GM21717 (cell line): ENCODE measurements at regions not wholly inside any gene's neighbourhood (a gene's known extent, or its start where the extent isn't known, plus 50 kb on each side); places are given as distances from the start of the nearest gene placed in this dataset.

ENCODE experiments used
- ATAC-seq: cut with Tn5 transposase; IDR thresholded peaks from one replicate; pipeline ENCODE4 v1.9.1; 2021; ENCODE audit warnings: mild to moderate bottlenecking, moderate library complexity; ENCODE audit not compliant: unreplicated experiment

DNA sequence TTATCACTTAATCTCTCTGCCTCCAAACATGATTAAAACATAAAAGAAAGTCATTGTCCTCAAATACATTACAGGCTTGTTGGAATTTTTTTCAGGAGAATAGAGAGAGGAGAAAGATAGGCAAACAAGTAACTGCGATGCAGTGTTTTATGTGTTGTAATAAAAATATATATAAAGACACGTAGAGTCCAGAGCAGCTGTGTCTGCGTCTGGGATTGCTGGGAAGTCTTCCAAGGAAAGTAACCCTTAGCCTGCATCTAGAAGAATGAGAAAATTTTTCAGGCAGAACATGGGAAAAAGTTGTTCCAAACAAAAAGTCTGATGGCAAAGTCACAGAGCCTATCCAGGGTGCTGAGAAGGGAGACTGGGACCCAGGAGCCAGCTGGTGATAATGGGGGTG lies 91.8 kb upstream of the ST6GAL2 start:
- no peak for ATAC-seq

DNA sequence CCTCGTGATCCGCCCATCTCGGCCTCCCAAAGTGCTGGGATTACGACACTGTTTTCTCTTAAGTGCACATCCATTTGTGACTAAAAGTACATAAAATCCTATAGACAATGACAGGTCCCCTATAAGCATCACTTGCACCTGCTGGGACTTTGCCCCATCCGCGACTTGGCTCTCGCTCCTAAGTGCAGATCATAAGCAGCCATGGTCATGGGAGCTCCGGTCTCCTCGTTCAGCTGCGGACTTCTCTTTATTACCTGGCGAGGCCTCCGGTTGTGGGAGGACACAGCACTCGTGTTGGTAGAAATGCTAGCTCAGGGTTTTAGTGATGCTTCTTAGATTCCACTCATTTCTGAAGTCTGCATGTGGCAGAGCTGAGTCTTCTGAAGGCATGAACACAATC lies 92.7 kb upstream of the ST6GAL2 start:
- ATAC-seq: no peak

DNA sequence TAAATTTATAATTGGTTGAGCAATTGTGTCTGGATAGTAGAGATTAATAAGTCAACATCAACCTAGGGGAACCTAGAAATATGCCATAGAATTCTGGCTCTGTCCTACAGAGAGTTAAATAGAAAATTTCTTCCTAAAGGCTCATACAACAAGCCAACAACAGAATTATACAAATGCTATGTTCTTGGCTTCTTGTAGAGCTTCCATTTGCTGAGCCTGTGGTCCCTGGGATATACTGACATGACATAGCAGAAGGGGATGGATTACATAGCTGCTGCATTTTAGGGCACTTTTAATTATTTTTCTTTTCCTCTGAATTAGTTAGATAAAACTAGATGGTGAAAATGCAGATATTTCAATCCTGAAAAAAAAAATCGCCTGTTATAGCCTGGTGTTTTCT lies 95.5 kb upstream of the ST6GAL2 start:
- ATAC-seq: no peak

DNA sequence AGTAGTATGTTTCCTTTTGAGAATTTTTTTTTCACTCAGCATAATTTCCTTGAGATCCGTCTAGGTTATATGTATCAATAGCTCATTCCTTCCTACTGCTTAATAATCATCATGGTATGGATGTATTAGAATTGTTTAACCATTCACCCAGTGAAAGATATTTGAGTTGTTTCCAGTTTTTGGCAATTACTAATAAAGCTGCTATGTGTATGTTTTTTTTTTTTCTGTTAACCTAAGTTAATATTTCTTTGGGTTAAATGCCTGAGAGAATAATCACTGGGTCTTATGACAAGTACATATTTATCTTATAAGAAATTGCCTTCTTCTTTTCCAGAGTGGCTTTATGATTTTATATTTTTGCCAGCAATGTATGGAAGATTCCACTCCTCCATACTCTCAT lies 96.4 kb upstream of the ST6GAL2 start:
- no peak for ATAC-seq

DNA sequence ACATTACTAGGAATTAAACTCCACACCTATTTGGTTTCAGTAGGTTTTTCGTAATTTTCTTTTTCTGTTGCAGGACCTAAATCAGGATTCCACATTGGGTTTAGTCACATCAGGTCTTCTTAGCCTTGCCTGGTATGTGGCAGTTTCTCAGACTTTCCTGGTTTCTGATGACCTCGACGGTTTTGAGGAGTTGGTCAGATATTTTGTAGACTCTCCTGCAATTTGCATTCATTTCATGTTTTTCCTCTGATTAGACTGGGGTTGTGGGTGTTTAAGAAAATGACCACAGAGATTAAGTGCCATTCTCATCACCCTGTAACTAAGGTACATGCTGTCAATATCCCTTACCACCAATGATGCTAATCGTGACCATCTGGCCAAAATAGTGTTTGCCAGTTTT lies 97.3 kb upstream of the ST6GAL2 start:
- ATAC-seq: no peak

DNA sequence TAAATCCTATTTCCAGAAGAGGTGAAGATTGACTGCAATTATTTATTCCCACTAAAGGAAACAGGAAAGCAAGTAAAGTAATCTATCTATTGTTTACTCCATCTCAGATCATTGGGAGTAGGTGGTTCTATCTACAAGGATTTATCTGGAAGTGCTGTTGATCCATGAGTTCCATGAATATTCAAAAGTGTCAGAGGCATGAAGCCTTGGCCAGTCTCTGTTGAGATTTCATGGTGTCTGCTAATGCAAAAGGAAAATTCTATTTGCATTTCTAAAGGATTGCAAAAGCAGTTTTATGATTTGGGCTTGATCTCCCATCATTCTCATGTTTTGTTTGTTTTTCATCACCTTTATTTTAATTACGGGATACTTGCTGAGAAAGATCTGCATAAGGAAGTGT lies 102.4 kb upstream of the ST6GAL2 start:
- no peak for ATAC-seq

DNA sequence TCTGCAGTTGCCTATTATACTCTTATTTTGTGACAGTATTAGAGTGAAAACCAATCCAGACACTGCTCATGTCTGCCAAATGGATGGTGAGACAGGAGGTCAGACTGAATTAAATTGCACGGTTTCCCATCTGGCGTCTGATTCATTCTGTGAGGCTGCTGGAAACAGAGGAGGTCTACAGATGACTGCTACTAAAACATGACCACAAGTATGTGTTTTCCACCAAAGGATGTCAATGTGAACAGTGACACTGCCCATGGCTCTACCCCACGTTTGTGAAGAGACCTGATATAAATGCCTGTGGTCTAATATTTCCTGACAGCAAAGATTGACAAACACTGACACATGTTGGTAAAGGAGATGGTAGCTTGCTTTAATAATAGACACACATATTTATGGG lies 104.3 kb upstream of the ST6GAL2 start:
- no peak for ATAC-seq

DNA sequence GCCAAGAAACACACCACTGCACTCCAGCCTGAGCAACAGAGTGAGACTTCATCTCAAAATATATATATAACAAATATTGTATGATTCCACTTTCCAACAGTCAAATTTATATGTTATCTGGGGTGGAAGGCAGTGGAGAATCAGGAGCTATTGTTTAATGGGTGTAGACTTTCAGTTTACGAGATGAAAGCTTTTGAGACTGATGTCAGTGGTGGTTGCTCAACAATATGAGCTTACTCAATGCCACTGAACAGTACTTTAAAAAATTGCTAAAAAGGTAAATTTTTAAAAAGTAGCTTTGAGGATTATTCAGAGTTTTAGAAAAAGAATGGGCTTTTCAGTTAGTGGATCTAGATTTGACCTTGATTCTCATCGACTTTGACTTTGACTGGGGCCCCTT lies 105.9 kb upstream of the ST6GAL2 start:
- ATAC-seq: no peak

DNA sequence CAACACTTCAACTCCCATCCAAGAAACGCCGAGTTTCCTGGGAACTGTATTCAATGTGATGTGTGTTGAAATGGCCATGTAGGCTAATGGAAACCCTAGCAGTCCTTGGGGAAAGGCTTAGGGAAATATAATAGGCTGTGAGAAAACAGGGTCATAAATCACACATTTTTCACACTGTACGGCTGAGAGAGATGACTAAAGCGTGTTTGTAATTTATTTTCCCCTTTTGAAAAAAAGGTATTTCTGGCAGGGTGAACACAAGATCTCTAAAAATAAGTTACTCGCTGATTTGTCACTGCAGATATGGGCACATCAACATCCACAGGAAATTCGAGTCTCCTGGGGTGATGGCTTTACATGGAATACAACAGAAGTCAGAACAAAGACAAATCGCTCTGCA lies 109.6 kb upstream of the ST6GAL2 start:
- no peak for ATAC-seq

DNA sequence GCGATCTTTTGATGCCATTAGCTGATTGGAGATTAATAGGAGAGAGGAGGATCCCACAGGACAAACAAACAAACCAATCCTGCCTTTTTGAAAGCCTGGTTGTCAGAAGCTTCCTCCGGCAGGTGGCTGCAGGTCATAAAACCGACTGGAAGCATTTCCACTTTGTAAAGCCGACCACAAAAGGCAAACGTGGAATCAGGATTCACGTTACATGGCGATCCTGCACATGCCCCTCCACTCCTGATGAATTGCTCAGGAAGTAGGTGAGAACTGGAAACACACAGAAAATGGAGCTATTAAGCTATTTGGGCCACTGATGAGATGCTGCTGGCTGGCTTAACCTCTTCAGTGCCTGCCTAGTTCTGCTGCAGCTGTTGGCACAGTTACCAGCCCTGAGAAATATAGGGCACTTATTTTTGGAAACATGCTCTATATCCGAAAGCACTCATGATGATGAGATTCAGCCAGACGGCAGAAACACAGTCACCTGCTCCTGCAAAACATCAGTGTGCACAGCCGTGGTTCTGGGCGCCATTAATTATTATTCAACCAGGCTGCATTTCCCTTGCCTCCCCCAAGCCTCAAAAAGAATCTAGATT lies 110.3 kb upstream of the ST6GAL2 start:
- ATAC-seq: no peak

DNA sequence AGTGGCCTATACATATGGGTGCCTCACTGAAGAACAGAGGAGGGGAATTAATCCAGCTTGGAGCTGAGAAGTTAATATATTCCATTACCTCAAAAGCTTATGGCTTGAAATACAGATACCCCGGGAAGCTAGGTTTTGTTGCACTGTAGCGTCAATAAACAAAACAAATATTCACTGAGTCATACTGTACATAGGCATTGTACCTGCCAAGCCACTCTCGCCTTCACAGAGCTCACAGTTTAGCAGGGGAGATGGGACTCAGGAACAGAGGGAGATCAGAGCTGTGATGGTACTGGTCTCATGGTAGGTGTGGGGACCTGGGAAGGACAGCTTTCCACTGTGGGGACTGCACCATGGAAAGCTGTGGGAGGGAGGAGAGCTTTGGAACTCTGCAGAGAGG lies 111.2 kb upstream of the ST6GAL2 start:
- ATAC-seq: no peak

DNA sequence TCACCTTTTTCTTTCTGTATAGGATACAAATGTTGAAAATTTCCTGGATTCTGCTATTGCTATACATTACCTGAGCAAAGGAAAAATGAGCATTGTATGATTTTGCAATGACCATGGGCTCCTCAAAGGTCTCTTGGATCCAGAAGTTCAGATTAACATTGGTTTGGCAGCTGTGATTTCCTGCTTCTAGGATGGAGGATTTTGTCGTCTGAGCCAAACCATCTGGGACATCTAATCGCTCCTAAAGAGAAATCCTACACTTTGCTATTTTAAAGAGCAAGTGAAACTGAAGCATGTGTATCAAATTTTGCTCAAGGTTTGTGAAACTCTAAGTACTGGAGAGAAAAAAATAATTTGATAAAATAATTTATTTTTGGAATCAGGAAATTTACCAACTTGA lies 115.1 kb upstream of the ST6GAL2 start:
- no peak for ATAC-seq

DNA sequence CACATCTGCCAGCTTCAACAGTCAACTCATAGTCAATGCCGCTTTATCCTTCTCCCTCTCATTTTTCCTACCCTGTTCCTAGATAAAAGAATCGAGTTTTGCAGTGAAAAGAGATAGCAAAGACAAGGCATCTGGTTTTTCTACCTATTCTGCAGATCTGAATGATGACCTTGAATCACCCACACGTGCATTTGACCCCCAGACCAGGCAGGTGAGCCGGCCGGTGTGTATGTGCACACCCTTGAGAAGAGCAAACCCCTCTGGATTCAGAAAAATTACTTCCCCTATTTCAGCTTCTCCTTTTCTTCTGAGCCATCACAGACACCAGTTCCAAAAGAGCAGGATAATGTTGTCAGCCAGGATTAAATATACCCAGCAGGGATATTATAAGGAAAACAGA lies 115.6 kb upstream of the ST6GAL2 start:
- no peak for ATAC-seq

DNA sequence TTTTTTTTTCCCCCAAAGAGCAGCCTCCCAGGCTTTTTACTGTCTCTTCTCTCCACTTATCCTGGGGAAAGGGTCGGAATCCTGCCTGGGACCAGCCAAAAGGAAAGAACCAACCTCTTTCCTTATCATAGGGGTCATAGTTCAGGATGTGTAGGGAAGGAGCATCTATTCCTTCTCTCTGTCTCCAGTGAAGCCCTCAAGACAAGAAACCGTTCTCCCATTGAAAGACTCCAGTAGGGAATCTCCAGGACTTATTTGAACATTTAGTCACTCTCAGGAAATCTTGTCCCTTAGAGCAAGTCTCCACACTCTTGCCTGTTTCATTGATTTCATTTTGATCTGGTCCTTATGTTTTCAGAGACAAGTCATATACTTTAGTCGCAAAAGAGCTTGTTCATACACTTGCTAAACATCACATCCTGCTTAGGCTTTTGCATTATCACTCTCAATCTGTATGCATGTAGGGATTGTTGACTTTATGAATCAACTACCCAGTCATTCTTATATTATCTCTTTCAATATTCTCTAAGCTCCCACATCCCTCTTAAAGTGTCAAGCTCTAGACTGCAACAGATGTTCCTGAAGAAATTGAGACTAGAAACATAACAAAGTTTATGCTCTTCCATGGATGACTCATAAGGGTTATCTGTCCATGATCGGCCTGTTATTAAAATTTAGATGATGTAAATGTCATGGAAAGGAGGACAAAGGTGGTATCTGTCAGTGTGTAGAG lies 116.2 kb upstream of the ST6GAL2 start:
- no peak for ATAC-seq

DNA sequence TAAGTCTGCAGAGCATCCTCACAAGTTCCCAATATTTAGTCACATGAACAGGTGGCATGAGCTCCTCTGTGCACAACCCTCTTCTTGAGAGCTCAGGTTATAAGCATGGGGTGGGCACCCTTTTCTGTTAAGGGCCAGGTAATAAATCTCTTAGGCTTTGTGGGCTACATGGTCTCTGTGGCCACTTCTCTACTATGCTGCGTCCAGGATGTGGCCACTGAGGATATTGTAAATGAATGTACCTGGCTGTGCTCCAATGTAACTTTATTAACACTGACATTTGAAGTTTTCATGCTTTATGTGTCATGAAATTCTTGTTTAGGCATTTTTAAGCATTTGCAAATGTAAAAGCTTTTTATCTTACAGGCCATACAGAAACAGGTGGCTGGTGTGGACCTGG lies 116.8 kb upstream of the ST6GAL2 start:
- ATAC-seq: no peak

DNA sequence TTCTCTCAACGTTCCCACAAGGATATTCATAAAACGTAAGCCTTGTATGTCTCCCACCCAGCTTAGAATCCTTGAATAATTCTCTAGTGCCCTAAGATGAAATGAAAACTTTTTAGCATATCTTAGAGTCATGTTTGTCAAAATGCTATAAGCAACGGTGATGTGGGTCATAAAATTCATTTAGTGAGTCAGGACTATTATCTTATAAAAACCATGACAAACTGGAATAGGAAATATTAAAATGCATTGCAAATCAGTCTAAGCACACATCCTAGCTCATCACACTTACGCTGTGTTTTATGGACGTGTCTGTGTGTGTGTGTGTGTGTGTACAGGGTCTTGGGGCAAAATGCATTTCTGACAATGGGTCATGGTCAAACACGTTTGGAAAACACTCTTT lies 119.9 kb upstream of the ST6GAL2 start:
- ATAC-seq: no peak

DNA sequence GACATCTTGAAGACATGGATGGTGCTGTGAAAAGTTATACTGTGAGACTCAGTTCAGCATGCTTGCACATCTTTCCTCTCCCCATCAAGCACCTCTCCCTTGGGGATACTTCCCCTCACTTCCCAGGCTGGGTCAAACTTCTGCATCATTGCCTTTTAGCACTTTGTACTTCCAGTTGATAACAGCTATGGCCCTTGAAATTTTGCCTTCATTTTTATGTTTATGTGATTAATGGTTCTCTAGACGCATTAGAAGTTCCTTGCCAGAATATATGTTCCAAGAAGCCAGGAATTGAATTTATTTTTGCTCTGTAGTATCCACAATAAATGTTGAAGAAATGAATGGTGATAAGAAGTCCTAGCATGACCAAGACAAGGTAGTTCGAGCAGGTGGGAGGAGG lies 120.9 kb upstream of the ST6GAL2 start:
- ATAC-seq: no peak

DNA sequence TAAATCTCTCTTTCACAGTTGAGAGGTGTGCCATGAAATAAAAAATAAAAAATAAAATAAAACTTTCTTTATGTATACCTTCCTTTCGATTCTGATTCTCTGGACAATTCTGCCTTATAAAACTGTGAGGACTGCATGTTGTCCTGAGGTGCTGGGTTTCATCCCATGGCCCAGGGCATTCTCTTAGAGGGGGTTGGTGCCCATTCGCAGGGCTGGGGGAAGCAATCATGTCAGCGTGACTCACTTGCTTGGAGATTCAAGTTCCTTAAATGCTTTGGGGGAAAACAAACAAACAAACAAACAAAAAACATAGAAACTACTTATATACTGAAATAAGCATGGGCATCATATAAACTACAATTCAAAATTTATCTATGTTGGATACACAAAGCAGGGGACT lies 122.0 kb upstream of the ST6GAL2 start:
- ATAC-seq: no peak

DNA sequence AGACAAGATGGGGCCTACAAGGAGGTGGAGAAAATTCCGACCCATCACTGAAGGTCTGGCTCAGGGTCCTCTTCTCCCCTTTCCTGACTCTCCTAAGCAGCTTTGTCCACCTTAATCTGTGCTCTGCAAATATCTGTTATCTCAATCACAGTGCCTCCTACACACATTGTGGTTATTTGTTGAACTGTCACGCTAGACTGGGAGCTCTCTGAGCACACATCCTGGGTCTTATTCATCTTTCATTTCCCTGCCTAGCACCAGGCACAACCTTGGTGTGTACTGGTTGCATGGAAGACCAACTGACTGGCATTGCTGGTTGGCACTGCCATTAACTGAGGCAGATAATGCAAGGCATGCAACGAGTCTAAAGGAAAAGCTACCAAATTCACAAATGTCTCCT lies 122.9 kb upstream of the ST6GAL2 start:
- no peak for ATAC-seq

DNA sequence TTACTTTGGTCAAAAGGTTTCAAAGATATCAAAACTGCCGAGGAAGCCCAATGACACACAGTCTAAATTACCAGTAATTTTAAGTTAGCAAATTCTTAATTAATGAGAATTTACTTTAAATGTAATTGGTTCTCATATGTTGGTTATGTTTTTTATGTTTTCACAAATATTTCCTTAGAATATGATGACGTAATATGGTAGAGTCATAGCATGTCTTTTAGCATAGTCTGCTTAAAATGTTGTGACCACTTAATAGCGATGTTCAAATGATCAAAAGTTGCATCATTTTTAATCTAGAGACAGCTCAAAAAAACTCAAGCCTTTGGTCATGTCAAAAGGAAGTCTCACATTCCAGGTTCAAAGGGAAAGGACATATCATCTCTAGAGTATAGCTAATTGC lies 123.3 kb upstream of the ST6GAL2 start:
- ATAC-seq: no peak

DNA sequence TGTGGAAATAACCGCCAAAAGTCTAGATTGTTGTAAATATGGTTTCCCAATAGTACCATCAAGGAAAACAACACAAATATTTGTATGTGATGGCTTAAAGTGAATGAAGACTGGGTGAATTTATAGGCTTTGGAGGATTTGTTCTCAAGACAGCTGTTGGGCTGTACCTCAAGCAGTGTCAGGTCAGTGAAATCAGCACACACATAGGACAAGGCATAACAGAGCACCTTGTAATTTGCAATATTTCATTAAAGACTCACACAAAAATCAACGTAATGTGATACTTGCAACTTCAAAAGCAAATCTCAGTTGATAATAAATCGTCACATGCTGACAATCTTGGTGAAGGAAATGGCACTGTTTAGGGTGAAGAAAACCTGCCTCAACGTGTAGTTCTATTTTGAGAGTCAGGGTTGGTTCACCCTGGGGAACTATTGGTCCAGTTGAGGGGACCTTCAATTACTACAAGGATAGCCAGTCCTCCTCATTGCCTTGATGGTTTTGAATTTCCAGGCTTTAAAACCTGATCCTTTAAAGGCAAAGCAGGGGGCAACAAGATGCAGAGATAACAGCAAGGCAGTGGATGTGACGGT lies 126.8 kb upstream of the ST6GAL2 start:
- ATAC-seq: no peak

DNA sequence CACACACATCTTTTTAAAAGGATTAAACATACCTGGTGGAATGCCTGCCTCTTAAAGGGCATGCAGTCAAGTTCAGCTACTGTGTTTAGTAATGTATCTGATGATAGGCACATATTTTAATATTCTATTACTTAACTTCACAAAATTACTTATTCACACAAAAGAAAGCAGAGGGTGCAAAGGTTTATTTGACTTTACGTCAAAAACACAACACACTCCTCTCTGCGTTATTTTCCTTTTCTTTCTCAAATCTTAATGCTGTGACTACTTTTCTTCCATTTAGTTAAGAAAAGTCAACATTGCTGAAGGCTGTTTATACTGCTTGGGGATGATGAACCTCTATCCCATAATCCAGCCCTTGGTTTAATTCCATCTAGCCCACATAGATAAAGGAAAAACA lies 127.9 kb upstream of the ST6GAL2 start:
- ATAC-seq: no peak

DNA sequence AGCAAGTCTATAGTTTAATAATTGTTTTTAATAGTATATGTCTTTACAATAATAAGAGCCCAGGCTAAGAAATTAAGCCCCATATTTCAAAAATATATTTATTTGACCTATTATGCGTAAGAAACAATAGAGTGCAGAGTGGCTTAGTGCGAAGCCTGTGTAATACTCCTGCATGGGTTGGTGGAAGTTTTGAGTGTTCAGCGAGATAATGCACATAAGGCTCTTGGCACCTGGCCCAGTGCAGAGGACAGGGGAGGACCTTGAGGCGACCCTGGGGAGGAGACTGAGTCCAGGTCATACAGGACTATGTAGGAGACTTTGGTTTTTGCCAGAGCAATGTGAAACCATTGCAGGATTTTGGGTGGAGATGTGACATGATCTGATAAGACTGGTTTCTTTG lies 132.4 kb upstream of the ST6GAL2 start:
- ATAC-seq: no peak
